Umbilical cord (tissue), 1 donor: ENCODE measurements at regions not wholly inside any gene's neighbourhood (a gene's known extent, or its start where the extent isn't known, plus 50 kb on each side); places are given as distances from the start of the nearest gene placed in this dataset.
"Not testable (repeated sequence)": the region's sequence is repeated elsewhere in the genome, so short reads cannot be mapped to it uniquely, and the experiment has no call there.

Experiments
- DNase-seq: peaks from one replicate; pipeline ENCODE4 v3.0.0-alpha.2; 2015; ENCODE audit warnings: low spot score

DNA sequence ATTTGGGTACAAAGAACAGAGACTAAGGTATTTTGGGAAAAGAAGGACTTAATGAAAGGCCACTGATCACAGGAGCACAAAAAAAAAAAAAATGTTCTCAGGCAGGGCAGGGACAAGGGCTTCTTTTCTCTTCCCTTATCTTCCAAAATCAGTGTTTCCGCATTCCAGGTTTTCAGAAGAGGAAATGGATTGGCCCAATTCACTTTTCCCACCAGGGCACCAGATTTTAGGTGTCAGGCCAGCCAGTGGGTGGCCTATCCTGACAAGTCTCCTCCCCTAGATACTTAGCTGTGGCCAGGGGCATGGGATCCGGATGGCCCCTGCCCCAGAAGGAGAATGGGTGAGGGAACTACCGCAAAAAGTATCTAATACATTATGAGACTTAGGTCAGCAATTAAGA lies 88.9 kb upstream of the WAC start:
- DNase-seq: no peak

- no peak for DNase-seq
These were observed 87.4 kb upstream of the WAC start for GRCh38 chr10:28445516-28445915.

- no peak for DNase-seq
These were observed 83.5 kb upstream of the WAC start for GRCh38 chr10:28449382-28449781.

DNA sequence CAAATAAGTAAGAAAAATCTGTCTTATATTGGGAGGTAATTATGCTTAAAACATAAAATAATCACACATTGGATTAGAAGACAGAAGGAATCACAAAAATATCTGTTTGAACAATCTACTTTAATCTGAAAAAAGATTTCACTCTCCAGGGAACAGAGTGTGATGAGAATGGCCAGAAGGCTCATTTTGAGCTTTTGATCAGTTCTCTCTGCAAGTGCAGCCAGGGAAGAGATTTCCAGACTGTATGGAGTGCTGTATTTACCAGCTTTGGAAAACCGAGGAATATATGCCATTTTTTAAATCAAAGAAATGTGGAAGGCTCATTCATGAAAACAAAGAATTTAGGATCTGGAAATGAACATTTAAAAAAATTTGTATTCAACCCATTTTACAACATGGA lies 83.0 kb upstream of the WAC start:
- DNase-seq: no peak

GRCh38 chr10:28453926-28454325 lies 79.0 kb upstream of the WAC start:
- DNase-seq: no peak

DNA sequence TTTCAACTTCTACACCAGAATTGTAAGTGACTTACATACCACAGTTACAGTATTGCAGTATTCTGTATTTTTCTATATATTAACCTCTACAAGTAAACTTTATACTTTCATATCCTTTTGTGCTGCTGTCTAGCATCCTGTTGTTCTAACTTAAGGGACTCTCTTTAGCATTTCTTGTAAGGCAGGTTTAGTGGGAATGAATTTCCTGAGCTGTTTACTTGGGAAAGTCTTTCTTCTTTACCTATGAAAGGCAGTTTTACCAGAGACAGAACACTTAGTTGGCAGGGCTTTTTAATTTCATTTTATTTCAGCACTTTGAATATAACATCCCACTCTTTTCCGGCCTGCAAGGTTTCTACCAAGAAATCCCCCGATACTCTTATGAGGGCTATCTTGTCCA lies 75.8 kb upstream of the WAC start:
- DNase-seq: no peak

GRCh38 chr10:28457873-28458272 lies 75.0 kb upstream of the WAC start:
- not testable (repeated sequence) for DNase-seq

- DNase-seq: no peak
These were observed 73.3 kb upstream of the WAC start for GRCh38 chr10:28459453-28460144.

GRCh38 chr10:28463141-28463540 lies 69.8 kb upstream of the WAC start:
- no peak for DNase-seq

DNA sequence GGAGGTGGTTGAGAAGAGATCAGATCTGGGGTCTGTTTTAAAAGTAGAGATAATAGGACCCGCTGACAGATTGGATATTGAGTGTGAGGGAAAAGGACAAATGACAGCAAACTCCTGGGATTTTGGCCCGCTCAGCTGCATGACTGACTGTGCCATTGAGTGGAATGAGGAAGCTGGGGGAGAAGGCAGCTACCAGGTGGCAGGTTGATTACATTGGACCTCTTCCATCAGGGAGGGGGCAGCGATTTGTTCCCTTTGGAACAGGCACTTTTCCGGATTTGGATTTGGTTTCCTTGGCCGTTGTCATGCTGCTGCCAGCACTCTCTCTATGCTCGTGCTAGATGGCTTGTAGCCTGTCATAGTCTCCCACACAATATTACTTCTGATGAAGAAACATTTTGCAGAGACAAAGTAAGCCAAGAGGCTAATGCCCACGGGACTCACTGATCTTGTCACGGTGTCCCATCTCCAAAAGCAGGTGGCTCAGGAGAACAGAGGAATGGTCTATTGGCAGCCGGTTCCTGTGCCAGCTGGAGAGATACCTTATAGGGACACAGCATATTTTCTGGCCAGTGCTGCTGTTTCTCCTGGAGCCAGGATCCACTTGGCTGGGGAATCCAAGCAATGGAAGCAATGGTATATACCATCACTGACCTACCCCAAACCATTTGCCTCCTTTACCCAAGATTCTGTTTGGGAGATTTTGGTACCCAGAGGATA lies 69.1 kb upstream of the WAC start:
- DNase-seq: no peak

GRCh38 chr10:28467615-28468014 lies 65.3 kb upstream of the WAC start:
- DNase-seq: no peak

GRCh38 chr10:28468707-28469483 lies 64.0 kb upstream of the WAC start:
- DNase-seq: peak; percentile 10

DNA sequence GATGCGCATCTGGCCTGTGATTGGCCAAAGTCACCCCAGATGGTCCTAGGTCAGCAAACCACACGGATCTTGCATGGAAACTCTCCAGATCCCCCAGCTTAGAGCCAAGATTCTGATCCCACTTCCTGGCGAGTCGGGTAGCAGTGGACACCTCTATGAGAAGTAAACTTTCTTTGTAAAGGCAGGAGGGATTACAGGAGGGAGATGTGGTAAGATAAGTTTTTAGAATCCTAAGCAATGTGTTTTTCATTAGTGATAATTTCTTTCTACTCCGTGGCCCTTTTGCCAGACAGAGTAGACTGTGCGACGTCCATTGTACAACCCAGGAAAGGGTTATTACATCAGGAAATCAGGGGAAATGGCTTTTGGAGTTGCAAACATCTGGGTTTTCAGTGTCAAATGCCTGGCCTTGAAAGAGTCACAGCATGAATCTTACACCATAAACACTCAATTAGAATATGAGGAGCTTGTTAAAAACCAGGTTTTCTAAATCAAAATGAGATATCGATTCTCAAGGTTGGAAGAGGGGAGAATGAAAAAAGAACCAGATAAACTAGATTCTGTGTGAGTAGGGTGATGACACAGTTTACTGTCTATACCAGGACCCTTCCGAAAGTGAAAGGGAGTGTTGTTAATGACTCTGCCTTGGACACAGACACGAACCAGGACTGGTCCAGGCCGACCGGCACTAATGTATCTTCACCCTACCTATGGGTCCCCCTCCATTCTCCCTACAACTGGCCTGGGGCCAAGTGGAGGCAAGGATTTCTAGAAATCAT lies 61.9 kb upstream of the WAC start:
- DNase-seq: no peak

GRCh38 chr10:28471652-28472050 lies 61.3 kb upstream of the WAC start:
- no peak for DNase-seq

DNA sequence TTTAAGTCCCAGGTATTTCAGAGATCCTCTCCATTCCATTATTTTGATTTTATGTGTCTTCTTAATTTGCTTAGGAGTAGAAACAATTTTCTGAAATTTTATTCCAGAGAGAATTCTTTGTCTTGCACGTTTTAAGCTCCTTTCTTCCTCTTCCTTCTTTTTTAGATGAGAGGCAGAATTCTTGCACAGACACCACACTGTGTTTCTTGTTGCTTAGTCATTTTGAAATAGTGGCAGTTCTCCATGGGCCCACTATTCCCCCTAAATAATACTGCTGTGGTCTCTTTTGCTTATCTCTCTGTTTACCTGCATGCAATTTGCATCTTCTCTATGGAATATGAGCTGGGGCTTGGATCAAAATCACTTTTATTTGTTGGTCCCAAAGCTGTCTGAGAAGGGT lies 54.3 kb upstream of the WAC start:
- no peak for DNase-seq

- peak; percentile 29 for DNase-seq
These were observed 53.5 kb upstream of the WAC start for GRCh38 chr10:28479425-28479865.

GRCh38 chr10:28479927-28480627 lies 52.8 kb upstream of the WAC start:
- DNase-seq: no peak

DNA sequence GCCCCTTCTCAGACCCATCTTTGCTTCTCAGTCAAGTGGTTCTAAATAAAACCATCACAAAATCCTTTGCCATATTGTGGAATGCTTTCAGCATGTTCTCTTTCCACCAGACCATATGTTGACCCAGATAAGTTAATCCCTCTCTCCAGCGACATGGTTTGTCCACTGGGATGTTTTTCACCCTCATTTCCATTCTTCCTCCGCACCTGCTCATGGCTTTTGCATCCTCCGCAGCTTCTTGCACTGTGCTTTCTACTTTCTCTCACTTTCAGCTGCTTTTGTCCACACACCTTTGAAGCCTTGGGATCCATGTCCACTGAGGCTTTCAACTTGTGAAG lies 52.3 kb upstream of the WAC start:
- no peak for DNase-seq

- DNase-seq: not testable (repeated sequence)
These were observed 51.6 kb upstream of the WAC start for GRCh38 chr10:28481346-28481745.

DNA sequence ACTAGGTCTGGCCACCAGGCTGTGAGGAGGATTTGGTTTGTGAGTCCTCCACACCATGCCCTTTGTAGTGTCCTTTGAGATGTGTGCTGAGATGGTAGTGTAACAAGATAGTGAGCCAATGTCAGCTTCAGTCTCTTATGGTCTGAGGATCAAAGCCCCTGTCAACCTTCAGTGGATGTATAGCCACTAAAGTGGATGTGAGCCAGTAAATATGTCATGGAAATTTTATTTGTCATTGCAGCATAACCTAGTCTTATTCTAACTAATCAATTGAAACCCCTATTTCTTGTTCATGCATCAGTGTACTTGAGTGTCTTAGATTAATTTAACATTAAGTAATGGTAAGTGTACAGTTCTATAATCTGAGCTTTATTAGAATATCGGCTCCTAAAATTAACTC lies 51.0 kb upstream of the WAC start:
- no peak for DNase-seq
